GM19238 (cell line): ENCODE measurements at regions not wholly inside any gene's neighbourhood (a gene's known extent, or its start where the extent isn't known, plus 50 kb on each side); places are given as distances from the start of the nearest gene placed in this dataset.
"Not testable (repeated sequence)": the region's sequence is repeated elsewhere in the genome, so short reads cannot be mapped to it uniquely, and the experiment has no call there.

Source experiments
- DNase-seq: peaks from one replicate; pipeline ENCODE4 v3.0.0; 2011; ENCODE audit warnings: low spot score; ENCODE audit not compliant: insufficient read length

- DNase-seq = no peak
These were observed 105.5 kb downstream of the FEM1C start for GRCh38 chr5:115439042-115439441.

- no peak for DNase-seq
These were observed 108.5 kb downstream of the FEM1C start for GRCh38 chr5:115435778-115436712.

GRCh38 chr5:115435065-115435777 is 109.4 kb downstream of the FEM1C start:
- DNase-seq = no peak

- DNase-seq = no peak
These were observed 110.7 kb downstream of the FEM1C start for GRCh38 chr5:115433918-115434317.

GRCh38 chr5:115432691-115433090 is 111.9 kb downstream of the FEM1C start:
- no peak for DNase-seq

GRCh38 chr5:115431116-115431515 is 113.5 kb downstream of the FEM1C start:
- no peak for DNase-seq

GRCh38 chr5:115430374-115430773 is 114.2 kb downstream of the FEM1C start:
- DNase-seq = no peak

GRCh38 chr5:115429345-115429940 is 115.1 kb downstream of the FEM1C start:
- no peak for DNase-seq

GRCh38 chr5:115428676-115429075 is 115.9 kb downstream of the FEM1C start:
- no peak for DNase-seq

GRCh38 chr5:115428248-115428647 is 116.3 kb downstream of the FEM1C start:
- DNase-seq = no peak

GRCh38 chr5:115424446-115424845 is 120.1 kb downstream of the FEM1C start:
- DNase-seq = no peak

GRCh38 chr5:115424030-115424429 is 120.5 kb downstream of the FEM1C start:
- no peak for DNase-seq

GRCh38 chr5:115423541-115423940 is 121.0 kb downstream of the FEM1C start:
- no peak for DNase-seq

GRCh38 chr5:115423051-115423450 is 121.5 kb downstream of the FEM1C start:
- no peak for DNase-seq

- DNase-seq = not testable (repeated sequence)
These were observed 123.8 kb downstream of the FEM1C start for GRCh38 chr5:115420812-115421211.

- DNase-seq = no peak
These were observed 123.6 kb upstream of the CCDC112 start for GRCh38 chr5:115419846-115420585.

GRCh38 chr5:115418788-115419187 is 122.3 kb upstream of the CCDC112 start:
- no peak for DNase-seq

GRCh38 chr5:115417076-115417475 is 120.6 kb upstream of the CCDC112 start:
- DNase-seq = no peak

- DNase-seq = no peak
These were observed 118.7 kb upstream of the CCDC112 start for GRCh38 chr5:115415143-115415491.

- DNase-seq = no peak
These were observed 118.1 kb upstream of the CCDC112 start for GRCh38 chr5:115414406-115415142.

- no peak for DNase-seq
These were observed 117.2 kb upstream of the CCDC112 start for GRCh38 chr5:115413651-115414050.
